H1 (cell line): ENCODE measurements at regions not wholly inside any gene's neighbourhood (a gene's known extent, or its start where the extent isn't known, plus 50 kb on each side); places are given as distances from the start of the nearest gene placed in this dataset.

ENCODE experiments used
- CEBPB ChIP-seq: IDR thresholded peaks from 2 replicates; pipeline ENCODE4 v1.6.1; 2012; ENCODE audit warnings: low read depth, low read length
- CREB1 ChIP-seq: IDR thresholded peaks from 2 replicates; pipeline ENCODE4 v1.6.1; 2012; ENCODE audit warnings: inconsistent platforms
- GTF2F1 ChIP-seq: IDR thresholded peaks from 2 replicates; pipeline ENCODE4 v1.6.1; 2012; ENCODE audit warnings: low read depth, low read length, improper control_type of control experiment, borderline replicate concordance
- KDM5A ChIP-seq: fragments of 200-600 bp; IDR thresholded peaks from 2 replicates; pipeline ENCODE4 v1.7.1; 2012; ENCODE audit warnings: mild to moderate bottlenecking, low read length, inconsistent platforms, mixed read lengths
- RAD21 ChIP-seq, 2 experiments: IDR thresholded peaks in 1 of 2; conservative IDR thresholded peaks in 1 of 2; 2 replicates each; pipeline ENCODE4 v1.6.1; 2011; ENCODE audit warnings: low read depth in 2 of 2, low read length in 2 of 2, improper control_type of control experiment in 1 of 2, inconsistent platforms in 1 of 2, mild to moderate bottlenecking in 1 of 2, moderate library complexity in 1 of 2
- RFX5 ChIP-seq: IDR thresholded peaks from 2 replicates; pipeline ENCODE4 v1.6.1; 2011; ENCODE audit warnings: low read depth, low read length, improper control_type of control experiment, borderline replicate concordance
- SIN3A ChIP-seq, 2 experiments: IDR thresholded peaks in 1 of 2; conservative IDR thresholded peaks in 1 of 2; 2 replicates each; pipeline ENCODE4 v1.6.1; 2011 to 2012; ENCODE audit warnings: low read length in 2 of 2, improper control_type of control experiment in 1 of 2, low read depth in 1 of 2, mild to moderate bottlenecking in 1 of 2
- SIX5 ChIP-seq: IDR thresholded peaks from 2 replicates; pipeline ENCODE4 v1.6.1; 2011; ENCODE audit warnings: mild to moderate bottlenecking, low read depth, low read length
- SP1 ChIP-seq: IDR thresholded peaks from 2 replicates; pipeline ENCODE4 v1.6.1; 2011; ENCODE audit warnings: low read depth, low read length
- TCF12 ChIP-seq: IDR thresholded peaks from 2 replicates; pipeline ENCODE4 v1.6.1; 2011; ENCODE audit warnings: low read depth, mild to moderate bottlenecking, low read length
- TF ChIP-seq, protein P1 (sequence below): fragments of 300-600 bp; sonication (generic); IDR thresholded peaks from 2 replicates; pipeline ENCODE4 v1.7.1; 2012; ENCODE audit warnings: low read length, moderate library complexity, mild to moderate bottlenecking, inconsistent platforms; ENCODE audit not compliant: insufficient replicate concordance
- TF ChIP-seq, protein P2 (sequence below): IDR thresholded peaks from 2 replicates; pipeline ENCODE4 v1.6.1; 2011; ENCODE audit warnings: low read length, improper control_type of control experiment

DNA sequence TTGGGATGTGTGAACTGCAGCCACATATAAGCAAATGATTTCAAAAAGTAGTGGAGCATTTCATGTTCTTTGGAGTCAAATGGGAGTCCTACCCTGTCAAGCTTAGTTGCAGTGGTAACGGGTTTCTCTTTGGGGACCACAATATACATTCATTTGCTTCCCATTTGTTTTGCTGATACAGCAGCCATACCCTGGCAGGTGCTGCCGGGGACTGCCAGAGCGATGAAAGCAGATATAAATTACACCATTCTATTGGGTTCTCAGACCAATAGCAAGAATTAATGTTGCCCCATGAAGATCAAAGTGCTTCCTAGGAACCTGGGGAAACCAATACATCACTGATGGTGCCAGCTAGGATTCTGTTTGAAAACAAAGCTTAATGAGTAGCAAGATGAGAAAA, 1621.5 kb upstream of the FLRT2 start (continued):
- TF ChIP-seq, protein P1, sequence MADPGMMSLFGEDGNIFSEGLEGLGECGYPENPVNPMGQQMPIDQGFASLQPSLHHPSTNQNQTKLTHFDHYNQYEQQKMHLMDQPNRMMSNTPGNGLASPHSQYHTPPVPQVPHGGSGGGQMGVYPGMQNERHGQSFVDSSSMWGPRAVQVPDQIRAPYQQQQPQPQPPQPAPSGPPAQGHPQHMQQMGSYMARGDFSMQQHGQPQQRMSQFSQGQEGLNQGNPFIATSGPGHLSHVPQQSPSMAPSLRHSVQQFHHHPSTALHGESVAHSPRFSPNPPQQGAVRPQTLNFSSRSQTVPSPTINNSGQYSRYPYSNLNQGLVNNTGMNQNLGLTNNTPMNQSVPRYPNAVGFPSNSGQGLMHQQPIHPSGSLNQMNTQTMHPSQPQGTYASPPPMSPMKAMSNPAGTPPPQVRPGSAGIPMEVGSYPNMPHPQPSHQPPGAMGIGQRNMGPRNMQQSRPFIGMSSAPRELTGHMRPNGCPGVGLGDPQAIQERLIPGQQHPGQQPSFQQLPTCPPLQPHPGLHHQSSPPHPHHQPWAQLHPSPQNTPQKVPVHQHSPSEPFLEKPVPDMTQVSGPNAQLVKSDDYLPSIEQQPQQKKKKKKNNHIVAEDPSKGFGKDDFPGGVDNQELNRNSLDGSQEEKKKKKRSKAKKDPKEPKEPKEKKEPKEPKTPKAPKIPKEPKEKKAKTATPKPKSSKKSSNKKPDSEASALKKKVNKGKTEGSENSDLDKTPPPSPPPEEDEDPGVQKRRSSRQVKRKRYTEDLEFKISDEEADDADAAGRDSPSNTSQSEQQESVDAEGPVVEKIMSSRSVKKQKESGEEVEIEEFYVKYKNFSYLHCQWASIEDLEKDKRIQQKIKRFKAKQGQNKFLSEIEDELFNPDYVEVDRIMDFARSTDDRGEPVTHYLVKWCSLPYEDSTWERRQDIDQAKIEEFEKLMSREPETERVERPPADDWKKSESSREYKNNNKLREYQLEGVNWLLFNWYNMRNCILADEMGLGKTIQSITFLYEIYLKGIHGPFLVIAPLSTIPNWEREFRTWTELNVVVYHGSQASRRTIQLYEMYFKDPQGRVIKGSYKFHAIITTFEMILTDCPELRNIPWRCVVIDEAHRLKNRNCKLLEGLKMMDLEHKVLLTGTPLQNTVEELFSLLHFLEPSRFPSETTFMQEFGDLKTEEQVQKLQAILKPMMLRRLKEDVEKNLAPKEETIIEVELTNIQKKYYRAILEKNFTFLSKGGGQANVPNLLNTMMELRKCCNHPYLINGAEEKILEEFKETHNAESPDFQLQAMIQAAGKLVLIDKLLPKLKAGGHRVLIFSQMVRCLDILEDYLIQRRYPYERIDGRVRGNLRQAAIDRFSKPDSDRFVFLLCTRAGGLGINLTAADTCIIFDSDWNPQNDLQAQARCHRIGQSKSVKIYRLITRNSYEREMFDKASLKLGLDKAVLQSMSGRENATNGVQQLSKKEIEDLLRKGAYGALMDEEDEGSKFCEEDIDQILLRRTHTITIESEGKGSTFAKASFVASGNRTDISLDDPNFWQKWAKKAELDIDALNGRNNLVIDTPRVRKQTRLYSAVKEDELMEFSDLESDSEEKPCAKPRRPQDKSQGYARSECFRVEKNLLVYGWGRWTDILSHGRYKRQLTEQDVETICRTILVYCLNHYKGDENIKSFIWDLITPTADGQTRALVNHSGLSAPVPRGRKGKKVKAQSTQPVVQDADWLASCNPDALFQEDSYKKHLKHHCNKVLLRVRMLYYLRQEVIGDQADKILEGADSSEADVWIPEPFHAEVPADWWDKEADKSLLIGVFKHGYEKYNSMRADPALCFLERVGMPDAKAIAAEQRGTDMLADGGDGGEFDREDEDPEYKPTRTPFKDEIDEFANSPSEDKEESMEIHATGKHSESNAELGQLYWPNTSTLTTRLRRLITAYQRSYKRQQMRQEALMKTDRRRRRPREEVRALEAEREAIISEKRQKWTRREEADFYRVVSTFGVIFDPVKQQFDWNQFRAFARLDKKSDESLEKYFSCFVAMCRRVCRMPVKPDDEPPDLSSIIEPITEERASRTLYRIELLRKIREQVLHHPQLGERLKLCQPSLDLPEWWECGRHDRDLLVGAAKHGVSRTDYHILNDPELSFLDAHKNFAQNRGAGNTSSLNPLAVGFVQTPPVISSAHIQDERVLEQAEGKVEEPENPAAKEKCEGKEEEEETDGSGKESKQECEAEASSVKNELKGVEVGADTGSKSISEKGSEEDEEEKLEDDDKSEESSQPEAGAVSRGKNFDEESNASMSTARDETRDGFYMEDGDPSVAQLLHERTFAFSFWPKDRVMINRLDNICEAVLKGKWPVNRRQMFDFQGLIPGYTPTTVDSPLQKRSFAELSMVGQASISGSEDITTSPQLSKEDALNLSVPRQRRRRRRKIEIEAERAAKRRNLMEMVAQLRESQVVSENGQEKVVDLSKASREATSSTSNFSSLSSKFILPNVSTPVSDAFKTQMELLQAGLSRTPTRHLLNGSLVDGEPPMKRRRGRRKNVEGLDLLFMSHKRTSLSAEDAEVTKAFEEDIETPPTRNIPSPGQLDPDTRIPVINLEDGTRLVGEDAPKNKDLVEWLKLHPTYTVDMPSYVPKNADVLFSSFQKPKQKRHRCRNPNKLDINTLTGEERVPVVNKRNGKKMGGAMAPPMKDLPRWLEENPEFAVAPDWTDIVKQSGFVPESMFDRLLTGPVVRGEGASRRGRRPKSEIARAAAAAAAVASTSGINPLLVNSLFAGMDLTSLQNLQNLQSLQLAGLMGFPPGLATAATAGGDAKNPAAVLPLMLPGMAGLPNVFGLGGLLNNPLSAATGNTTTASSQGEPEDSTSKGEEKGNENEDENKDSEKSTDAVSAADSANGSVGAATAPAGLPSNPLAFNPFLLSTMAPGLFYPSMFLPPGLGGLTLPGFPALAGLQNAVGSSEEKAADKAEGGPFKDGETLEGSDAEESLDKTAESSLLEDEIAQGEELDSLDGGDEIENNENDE = no peak
- TF ChIP-seq KDM5A = no peak
- no peak for TF ChIP-seq SIX5
- no peak for TF ChIP-seq CREB1
- no peak for TF ChIP-seq CEBPB
- TF ChIP-seq TCF12 = no peak
- TF ChIP-seq RFX5 = no peak
- TF ChIP-seq GTF2F1 = no peak
- TF ChIP-seq SP1 = no peak
- TF ChIP-seq, protein P2, sequence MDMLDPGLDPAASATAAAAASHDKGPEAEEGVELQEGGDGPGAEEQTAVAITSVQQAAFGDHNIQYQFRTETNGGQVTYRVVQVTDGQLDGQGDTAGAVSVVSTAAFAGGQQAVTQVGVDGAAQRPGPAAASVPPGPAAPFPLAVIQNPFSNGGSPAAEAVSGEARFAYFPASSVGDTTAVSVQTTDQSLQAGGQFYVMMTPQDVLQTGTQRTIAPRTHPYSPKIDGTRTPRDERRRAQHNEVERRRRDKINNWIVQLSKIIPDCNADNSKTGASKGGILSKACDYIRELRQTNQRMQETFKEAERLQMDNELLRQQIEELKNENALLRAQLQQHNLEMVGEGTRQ = no peak
- no peak for TF ChIP-seq SIN3A (conservative IDR thresholded peaks at IDR 0.05 in 1 of 2, IDR thresholded peaks at IDR 0.05 in 1 of 2; ENCODE audit: low read depth in 1 of 2, low read length in 2 of 2)
- TF ChIP-seq RAD21 (IDR thresholded peaks at IDR 0.05 in 1 of 2, conservative IDR thresholded peaks at IDR 0.05 in 1 of 2; ENCODE audit: low read depth in 2 of 2, low read length in 2 of 2) = no peak
